Body of pancreas (tissue), 4 donors: ENCODE measurements at regions not wholly inside any gene's neighbourhood (a gene's known extent, or its start where the extent isn't known, plus 50 kb on each side); places are given as distances from the start of the nearest gene placed in this dataset.

Source experiments
- POLR2A ChIP-seq, 3 donors: fragments of 450-650 bp; IDR thresholded peaks; one replicate each; pipeline ENCODE4 v1.6.1; 2016; ENCODE audit warnings: antibody characterized with exemption in 3 of 3, mild to moderate bottlenecking in 2 of 3
- TF ChIP-seq, protein P1 (sequence below), 7 experiments: fragments of 450-650 bp in 4 of 7; fragments of 200-600 bp in 3 of 7; sonication (generic) in 3 of 7; IDR thresholded peaks; one replicate each; pipeline ENCODE4 v1.5.1; 2016 to 2019; ENCODE audit warnings: antibody characterized with exemption in 7 of 7

DNA sequence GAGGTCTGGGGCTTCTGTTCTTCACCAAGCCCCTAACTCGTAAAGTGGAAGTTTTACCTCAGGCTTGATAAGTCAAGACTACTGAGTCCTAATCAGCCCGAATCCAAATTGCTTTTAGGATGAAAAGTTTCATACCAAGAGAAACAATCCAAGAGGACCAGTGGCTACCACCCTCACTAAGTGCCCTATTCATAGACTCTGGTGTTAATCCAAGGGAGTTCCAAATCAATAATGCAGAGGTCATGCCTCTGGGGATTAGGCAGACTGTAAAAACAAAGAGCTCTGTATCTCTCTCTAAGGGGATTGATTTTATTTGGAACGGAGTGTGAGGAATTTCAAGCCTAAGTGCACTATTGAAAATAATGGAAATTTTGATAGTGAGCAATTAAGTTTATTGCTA is 76.3 kb upstream of the LMNTD1 start:
- TF ChIP-seq, protein P1, sequence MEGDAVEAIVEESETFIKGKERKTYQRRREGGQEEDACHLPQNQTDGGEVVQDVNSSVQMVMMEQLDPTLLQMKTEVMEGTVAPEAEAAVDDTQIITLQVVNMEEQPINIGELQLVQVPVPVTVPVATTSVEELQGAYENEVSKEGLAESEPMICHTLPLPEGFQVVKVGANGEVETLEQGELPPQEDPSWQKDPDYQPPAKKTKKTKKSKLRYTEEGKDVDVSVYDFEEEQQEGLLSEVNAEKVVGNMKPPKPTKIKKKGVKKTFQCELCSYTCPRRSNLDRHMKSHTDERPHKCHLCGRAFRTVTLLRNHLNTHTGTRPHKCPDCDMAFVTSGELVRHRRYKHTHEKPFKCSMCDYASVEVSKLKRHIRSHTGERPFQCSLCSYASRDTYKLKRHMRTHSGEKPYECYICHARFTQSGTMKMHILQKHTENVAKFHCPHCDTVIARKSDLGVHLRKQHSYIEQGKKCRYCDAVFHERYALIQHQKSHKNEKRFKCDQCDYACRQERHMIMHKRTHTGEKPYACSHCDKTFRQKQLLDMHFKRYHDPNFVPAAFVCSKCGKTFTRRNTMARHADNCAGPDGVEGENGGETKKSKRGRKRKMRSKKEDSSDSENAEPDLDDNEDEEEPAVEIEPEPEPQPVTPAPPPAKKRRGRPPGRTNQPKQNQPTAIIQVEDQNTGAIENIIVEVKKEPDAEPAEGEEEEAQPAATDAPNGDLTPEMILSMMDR (IDR thresholded peaks at IDR 0.05), result no peak
- no peak for TF ChIP-seq POLR2A (IDR thresholded peaks at IDR 0.05)
